Endothelial cell of umbilical vein (primary cell): ENCODE measurements at regions not wholly inside any gene's neighbourhood (a gene's known extent, or its start where the extent isn't known, plus 50 kb on each side); places are given as distances from the start of the nearest gene placed in this dataset.

ENCODE experiments used
- BruUV-seq: library from RNA; stranded (reverse); fragments of 400-500 nt; replicated peaks from 2 replicates; lab custom pipeline; 2021; lab: Mats Ljungman, UMichigan
- CTCF ChIA-PET: fragments of 300-600, 350-600 bp; sonication (Branson Sonifier 250); formaldehyde crosslinking; loops from one replicate; lab custom pipeline; 2021; ENCODE audit warnings: antibody characterized with exemption, inconsistent platforms; lab: Charles Lee
- POLR2A ChIA-PET: fragments of 300-600, 350-600 bp; sonication (Branson Sonifier 250); formaldehyde crosslinking; loops from one replicate; lab custom pipeline; 2021; ENCODE audit warnings: antibody characterized with exemption, inconsistent platforms; lab: Charles Lee
- DNase-seq: peaks from one replicate; pipeline ENCODE4 v3.0.0-alpha.2; 2011; ENCODE audit warnings: low read depth, low spot score
- FAIRE-seq: peaks from 2 replicates; lab custom pipeline; 2011; peaks lifted over from hg19 to GRCh38; lab: Jason Lieb, UNC
- H2AFZ ChIP-seq: 2 replicates; pipeline ENCODE4 v1.6.0; 2012; ENCODE audit warnings: low read depth, low read length, control low read depth, inconsistent platforms
- H3K27ac ChIP-seq: 2 replicates; pipeline ENCODE4 v1.5.1; 2011; ENCODE audit warnings: low read depth, mild to moderate bottlenecking, control low read depth, low read length, moderate library complexity; ENCODE audit not compliant: insufficient read depth
- H3K27me3 ChIP-seq, 2 experiments: 2 replicates each; pipeline versions ENCODE4 v1.6.0 to v1.6.1; 2011; ENCODE audit warnings: low read length in 2 of 2, mixed read lengths in 1 of 2; ENCODE audit not compliant: control insufficient read depth in 2 of 2, insufficient read depth in 2 of 2
- H3K36me3 ChIP-seq, 2 experiments: 2 replicates in 1 of 2; 3 replicates in 1 of 2; pipeline ENCODE4 v1.5.1; 2011; ENCODE audit warnings: low read length in 2 of 2, mild to moderate bottlenecking in 1 of 2, moderate library complexity in 1 of 2; ENCODE audit not compliant: control insufficient read depth in 2 of 2, insufficient read depth in 2 of 2; ENCODE audit errors: extremely low read depth in 1 of 2
- H3K4me1 ChIP-seq: 3 replicates; pipeline ENCODE4 v1.5.1; 2011; ENCODE audit warnings: mild to moderate bottlenecking, low read length; ENCODE audit not compliant: control insufficient read depth, insufficient read depth; ENCODE audit errors: extremely low read depth
- H3K4me2 ChIP-seq: 2 replicates; pipeline ENCODE4 v1.6.1; 2011; ENCODE audit warnings: low read length, control low read depth, mixed read lengths; ENCODE audit not compliant: insufficient read depth
- H3K4me3 ChIP-seq, 3 experiments: fragments of 200-600 bp in 1 of 3; sonication (generic), shearing (Covaris generic) in 1 of 3; replicated peaks in 1 of 3; 2 replicates each; pipeline ENCODE4 v1.5.1; 2011 to 2016; ENCODE audit warnings: control low read depth in 3 of 3, low read length in 3 of 3, mild to moderate bottlenecking in 2 of 3, inconsistent platforms in 1 of 3, low read depth in 1 of 3, moderate library complexity in 1 of 3; ENCODE audit not compliant: insufficient read depth in 1 of 3
- H3K79me2 ChIP-seq: 2 replicates; pipeline ENCODE4 v1.6.0; 2012; ENCODE audit warnings: low read length, inconsistent platforms; ENCODE audit not compliant: control insufficient read depth, insufficient read depth
- H3K9ac ChIP-seq: replicated peaks from 2 replicates; pipeline ENCODE3; 2011; ENCODE audit warnings: low read length, control low read depth; ENCODE audit not compliant: insufficient read depth; ENCODE audit errors: extremely low read depth
- H3K9me1 ChIP-seq: replicated peaks from 3 replicates; pipeline ENCODE4 v1.6.0; 2011; ENCODE audit warnings: mild to moderate bottlenecking, low read length; ENCODE audit not compliant: control insufficient read depth, insufficient read depth; ENCODE audit errors: extremely low read depth
- H3K9me3 ChIP-seq: replicated peaks from 2 replicates; pipeline ENCODE4 v1.5.1; 2012; ENCODE audit warnings: low read length, inconsistent platforms; ENCODE audit not compliant: control insufficient read depth, insufficient read depth
- H4K20me1 ChIP-seq: replicated peaks from 2 replicates; pipeline ENCODE3; 2011; ENCODE audit warnings: mild to moderate bottlenecking, low read length; ENCODE audit not compliant: control insufficient read depth, insufficient read depth; ENCODE audit errors: extremely low read depth
- EZH2 ChIP-seq: IDR thresholded peaks from 2 replicates; pipeline ENCODE4 v1.6.1; 2012; ENCODE audit warnings: borderline replicate concordance, low read depth, mild to moderate bottlenecking, moderate library complexity, low read length, inconsistent platforms; ENCODE audit not compliant: severe bottlenecking
- FOS ChIP-seq: IDR thresholded peaks from 2 replicates; pipeline ENCODE4 v1.6.1; 2011; ENCODE audit warnings: mild to moderate bottlenecking, low read length, moderate library complexity, borderline replicate concordance; ENCODE audit not compliant: insufficient read depth
- GATA2 ChIP-seq: IDR thresholded peaks from 2 replicates; pipeline ENCODE4 v1.7.0; 2011; ENCODE audit warnings: low read depth, mild to moderate bottlenecking, moderate library complexity, mixed read lengths, low read length; ENCODE audit not compliant: insufficient read length, insufficient read depth
- JUN ChIP-seq: IDR thresholded peaks from 2 replicates; pipeline ENCODE4 v1.6.1; 2011; ENCODE audit warnings: borderline replicate concordance, low read depth; ENCODE audit not compliant: insufficient read length, insufficient read depth
- MYC ChIP-seq: IDR thresholded peaks from one replicate; pipeline ENCODE4 v1.6.1; 2011; ENCODE audit warnings: mild to moderate bottlenecking, low read depth, low read length
- POLR2A ChIP-seq: IDR thresholded peaks from 2 replicates; pipeline ENCODE4 v1.6.1; 2012; ENCODE audit warnings: low read depth, mild to moderate bottlenecking, control low read depth, low read length
- POLR2AphosphoS5 ChIP-seq: IDR thresholded peaks from 2 replicates; pipeline ENCODE4 v1.6.1; 2012; ENCODE audit warnings: low read depth, mild to moderate bottlenecking, control low read depth, low read length, moderate library complexity; ENCODE audit not compliant: insufficient read depth
- dilution Hi-C: fragments of 300-500 bp; cut with MboI; formaldehyde crosslinking; loops from one replicate; pipeline ENCODE4 v1.15.0; 2019; ENCODE audit warnings: low sequenced_read_pairs; ENCODE audit not compliant: extremely low pct_ligation_motif_present
- intact Hi-C: fragments of 100-400 bp; cut with micrococcal nuclease; formaldehyde crosslinking; loops from one replicate; pipeline ENCODE4 v1.10.0; 2022
- TF ChIP-seq, protein P1 (sequence below): IDR thresholded peaks from 2 replicates; pipeline ENCODE4 v1.6.1; 2011; ENCODE audit not compliant: insufficient read depth, insufficient read length
- TF ChIP-seq, protein P2 (sequence below), 2 donors: IDR thresholded peaks; 1 replicate in 1 of 2; 2 replicates in 1 of 2; pipeline ENCODE4 v1.5.1; 2011; ENCODE audit warnings: low read length in 2 of 2, mild to moderate bottlenecking in 2 of 2, moderate library complexity in 2 of 2, control low read depth in 1 of 2, inconsistent platforms in 1 of 2, low read depth in 1 of 2; ENCODE audit not compliant: insufficient read depth in 1 of 2; ENCODE audit errors: extremely low read depth in 1 of 2

DNA sequence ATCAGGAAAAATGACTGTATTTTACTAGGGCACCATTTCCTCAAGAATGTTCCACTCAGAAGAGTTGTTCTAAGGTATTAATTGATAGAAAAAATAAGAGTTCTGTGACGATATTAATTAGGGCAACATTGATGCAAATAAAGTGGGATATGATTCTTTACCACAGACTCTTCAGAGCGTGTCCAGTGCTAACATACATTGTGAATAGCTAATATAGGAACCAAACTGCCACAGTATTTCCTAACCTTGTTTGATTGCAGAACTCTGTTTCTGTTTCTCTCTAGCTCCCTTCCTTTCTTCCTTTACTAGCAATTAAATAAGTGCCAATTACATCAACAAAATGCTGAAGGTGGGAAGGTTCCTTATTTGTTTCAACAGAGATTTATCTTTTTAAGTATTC lies 154.1 kb upstream of the CPEB2 start:
- Histone ChIP-seq H3K4me3 (no peak overlapping the region), H3K9me1 (no peaks in the 10 kb centered on the region), H4K20me1 (no peaks in the 10 kb centered on the region), H3K27ac (no peak overlapping the region), H3K4me2 (no peak overlapping the region), H3K4me1 (no peaks in the 10 kb centered on the region), H3K27me3 (no peaks in the 10 kb centered on the region), H3K36me3 (no peaks in the 10 kb centered on the region), H3K9me3 (no peaks in the 10 kb centered on the region), H2AFZ (no peak overlapping the region), H3K79me2 (no peaks in the 10 kb centered on the region), H3K9ac (no peak overlapping the region)
- POLR2A ChIA-PET, result no interaction called here
- TF ChIP-seq POLR2A, result no peak
- no peak for TF ChIP-seq FOS
- TF ChIP-seq MYC, result no peak
- TF ChIP-seq GATA2, result no peak
- TF ChIP-seq, protein P1, sequence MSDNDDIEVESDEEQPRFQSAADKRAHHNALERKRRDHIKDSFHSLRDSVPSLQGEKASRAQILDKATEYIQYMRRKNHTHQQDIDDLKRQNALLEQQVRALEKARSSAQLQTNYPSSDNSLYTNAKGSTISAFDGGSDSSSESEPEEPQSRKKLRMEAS, result no peak
- TF ChIP-seq, protein P2, sequence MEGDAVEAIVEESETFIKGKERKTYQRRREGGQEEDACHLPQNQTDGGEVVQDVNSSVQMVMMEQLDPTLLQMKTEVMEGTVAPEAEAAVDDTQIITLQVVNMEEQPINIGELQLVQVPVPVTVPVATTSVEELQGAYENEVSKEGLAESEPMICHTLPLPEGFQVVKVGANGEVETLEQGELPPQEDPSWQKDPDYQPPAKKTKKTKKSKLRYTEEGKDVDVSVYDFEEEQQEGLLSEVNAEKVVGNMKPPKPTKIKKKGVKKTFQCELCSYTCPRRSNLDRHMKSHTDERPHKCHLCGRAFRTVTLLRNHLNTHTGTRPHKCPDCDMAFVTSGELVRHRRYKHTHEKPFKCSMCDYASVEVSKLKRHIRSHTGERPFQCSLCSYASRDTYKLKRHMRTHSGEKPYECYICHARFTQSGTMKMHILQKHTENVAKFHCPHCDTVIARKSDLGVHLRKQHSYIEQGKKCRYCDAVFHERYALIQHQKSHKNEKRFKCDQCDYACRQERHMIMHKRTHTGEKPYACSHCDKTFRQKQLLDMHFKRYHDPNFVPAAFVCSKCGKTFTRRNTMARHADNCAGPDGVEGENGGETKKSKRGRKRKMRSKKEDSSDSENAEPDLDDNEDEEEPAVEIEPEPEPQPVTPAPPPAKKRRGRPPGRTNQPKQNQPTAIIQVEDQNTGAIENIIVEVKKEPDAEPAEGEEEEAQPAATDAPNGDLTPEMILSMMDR (IDR thresholded peaks at IDR 0.05; ENCODE audit: extremely low read depth in 1 of 2, insufficient read depth in 1 of 2, low read depth in 1 of 2, low read length in 2 of 2), result no peak
- no peak for TF ChIP-seq EZH2
- no peak for TF ChIP-seq POLR2AphosphoS5
- TF ChIP-seq JUN, result no peak
- intact Hi-C loops (no loop called here), dilution Hi-C loops (no loop called here)
- CTCF ChIA-PET, result no interaction called here
- FAIRE-seq, result no peak
- no TSS peak for BruUV-seq
- no peak for DNase-seq
